ENCODE measurements at regions not wholly inside any gene's neighbourhood (a gene's known extent, or its start where the extent isn't known, plus 50 kb on each side); places are given as distances from the start of the nearest gene placed in this dataset.
"Not testable (repeated sequence)": the region's sequence is repeated elsewhere in the genome, so short reads cannot be mapped to it uniquely, and the experiment has no call there.

DNA sequence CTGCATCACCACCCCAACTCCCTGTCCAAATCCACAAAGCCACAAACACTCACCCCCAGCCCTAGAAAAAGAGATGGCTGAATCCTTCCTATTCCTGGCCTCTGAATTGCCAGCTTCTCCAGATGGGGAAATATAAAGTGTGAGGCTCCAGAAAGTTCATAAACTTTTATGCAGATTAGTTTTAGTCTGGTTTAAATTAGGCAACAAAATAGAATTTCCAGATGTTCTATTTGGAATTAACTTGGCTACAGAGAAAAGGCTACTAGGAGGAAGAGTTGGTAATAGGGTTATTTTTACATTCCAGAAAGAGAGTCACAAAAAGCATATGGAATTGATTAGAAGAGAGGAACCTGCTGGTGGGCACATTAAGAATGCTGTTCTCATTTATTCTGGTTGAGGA, 56.0 kb downstream of the EN1 start:
- DNase-seq: no peak

DNA sequence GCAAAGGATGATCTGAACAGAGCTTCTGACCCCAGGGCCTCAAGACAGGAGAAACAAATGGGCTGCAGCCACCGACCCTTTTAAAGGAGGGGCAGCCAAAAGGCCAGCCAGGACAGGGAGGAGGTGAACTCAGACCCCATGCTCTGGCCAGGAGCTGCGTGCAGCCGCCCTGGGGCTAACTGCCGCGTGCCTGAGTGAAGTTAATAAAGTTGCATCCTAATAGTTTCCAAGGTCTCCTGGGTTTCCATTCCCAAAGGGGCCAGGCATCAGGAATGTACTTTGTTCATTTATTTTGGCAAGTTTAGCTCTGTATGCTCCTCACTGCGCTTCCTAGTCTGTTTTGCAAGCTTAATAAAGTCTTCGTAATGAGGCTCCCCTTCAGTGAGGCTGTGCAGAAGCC, 60.7 kb downstream of the EN1 start:
- DNase-seq: no peak

DNA sequence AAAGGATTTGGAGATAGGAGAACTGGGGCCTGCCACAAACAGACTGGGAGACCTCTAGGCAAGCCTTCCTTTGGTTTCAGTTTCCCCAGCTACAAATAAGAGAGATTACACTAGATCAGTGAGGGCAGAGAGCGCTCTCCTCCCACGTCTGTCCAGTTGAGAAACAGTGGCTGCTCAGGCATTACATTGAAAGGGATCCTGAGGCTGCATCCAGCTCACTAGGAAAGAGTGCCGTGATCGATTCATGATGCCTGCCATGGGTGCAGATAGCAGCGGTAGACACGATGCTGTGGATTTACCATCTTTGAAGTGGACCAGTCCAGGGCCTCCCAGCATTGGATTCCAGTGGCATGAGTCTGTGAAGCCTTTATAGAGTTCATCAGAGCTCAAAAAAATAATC, 62.6 kb downstream of the EN1 start:
- no peak for DNase-seq

DNA sequence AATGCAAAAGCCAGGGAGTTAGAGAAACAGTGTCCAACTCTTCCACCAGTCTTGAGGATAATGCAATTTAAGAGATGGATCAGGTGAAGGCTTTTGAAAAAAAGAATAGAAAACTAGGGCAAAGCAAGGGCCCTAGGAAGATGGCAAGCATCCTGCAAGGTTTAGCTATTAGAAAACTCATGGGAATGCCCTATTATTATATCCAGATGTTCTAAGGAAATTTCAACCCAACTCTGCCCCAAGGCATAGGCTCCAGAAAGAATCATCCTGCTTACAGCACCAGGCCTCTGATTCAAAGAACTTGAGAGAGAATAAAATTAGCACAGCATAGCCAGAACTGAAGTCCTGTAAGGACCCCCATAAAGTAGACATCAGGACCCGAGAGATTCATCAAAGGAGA, 68.1 kb downstream of the EN1 start:
- no peak for DNase-seq

DNA sequence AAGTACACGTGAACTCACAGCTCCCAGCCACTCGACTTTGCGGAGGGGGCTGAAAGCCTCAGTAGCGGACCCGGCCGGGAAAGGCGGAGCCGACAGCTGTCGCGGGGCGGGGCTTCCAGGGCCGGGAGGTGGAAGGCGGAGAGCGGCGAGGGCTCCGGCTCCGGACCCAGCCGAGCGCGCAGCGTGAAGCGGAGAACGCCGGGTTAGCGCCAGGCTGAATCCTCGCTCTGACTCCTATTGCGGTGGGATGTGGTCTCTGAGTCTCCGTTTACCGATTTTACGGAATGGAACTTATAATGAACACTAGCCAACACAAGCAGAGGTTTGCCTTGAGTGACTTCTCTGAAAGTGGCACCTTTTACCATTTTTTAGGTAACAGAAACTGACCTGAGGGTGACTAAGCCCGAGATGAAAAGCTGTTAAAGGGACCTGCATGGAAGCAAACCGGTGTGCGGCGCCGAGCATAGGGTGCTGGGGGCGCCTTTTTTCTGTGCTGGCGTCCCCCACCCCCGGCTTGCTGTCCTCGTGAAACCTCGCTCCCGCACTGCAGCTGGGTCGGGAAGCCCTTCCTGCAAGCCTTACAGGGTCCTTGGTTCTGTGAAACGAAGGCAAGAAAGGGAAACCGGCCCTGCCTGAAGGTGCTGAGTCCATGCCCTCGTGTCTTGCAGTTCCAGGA, 72.9 kb downstream of the EN1 start:
- peak; percentile 36 to 57 for DNase-seq

DNA sequence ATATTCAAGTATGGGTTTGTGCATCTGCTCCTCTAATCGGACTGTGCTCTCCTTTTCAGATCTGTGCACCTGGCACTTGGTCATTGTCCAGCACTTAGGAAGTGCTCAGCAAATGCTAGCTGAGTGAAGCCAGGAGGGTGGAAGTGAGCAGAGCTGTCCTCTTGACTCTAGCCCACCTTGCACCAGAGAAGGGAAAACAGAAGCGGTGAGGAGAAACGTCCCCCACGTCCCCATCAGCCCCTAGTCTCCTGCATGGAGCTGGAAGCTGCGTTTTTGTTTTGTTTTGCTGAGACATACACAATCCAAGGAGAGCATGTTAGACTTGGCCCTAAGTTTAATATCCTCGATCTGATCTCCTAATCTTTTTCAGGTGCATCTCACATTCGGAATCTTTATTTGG, 73.6 kb downstream of the EN1 start:
- no peak for DNase-seq

DNA sequence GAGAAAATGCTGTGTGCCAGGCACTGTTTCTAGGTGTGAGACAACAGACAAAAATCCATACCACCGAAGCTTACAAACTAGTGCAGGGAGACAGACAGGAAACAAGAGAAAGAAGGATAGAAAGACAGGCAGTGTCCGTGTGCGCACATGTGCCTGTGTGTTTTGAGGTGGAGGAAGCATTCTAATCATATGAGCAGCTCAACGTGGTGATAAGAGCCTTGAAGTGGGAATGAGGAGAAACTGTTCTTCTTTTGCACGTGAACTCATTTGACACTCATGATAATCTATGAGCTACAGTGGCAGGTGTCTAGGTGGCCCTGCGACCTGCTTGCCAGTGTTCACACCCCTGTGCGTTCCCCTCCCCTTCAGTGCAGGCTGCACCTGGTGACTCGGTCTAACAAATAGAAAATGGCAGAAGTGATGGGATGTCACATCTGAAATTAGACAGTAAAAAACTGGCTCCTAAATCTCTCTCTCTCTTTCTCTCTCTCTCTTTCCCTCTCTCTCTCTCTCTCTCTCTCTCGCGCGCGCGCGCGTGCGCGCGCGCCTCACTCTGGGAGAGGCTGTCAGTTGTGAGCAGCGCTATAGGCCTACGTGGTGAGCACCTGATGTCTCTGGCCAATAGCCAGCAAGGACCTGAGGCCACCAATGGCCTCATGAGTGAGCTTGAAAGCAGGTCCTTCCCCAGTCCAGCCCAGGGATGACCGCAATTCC, 74.8 kb downstream of the EN1 start:
- DNase-seq: no peak

DNA sequence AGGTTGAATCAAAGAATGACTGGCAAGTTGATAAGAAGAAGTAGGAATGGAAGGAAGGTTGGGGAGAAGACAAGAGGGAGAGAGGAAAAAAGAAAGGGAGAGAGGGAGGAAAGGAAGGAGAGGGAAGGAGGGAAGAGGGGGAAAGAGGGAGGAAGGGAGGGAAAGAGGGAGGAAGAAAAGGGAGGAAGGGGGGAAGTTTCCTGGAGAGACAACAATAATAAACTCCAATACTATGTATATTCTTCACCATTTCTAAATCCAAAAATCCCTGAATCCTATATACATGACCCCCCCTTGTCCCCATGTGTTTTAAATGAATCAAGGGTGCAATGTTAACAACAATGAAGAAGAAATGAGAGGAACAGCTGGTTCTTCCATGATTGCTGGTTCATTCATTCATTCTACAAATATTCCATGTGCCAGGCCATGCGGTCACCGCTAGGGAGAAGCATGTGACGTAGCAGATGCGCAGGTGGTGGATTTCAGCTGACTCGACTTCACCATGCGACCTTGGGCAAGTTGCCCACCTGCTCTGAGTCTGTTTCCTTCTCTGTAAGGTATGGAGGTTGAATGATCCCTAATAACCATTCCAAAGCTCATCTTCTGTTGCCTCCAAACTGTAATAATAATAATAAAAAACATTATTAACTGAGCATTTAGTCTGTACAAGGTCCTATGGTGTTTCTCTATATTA, 77.6 kb downstream of the EN1 start:
- DNase-seq: no peak

DNA sequence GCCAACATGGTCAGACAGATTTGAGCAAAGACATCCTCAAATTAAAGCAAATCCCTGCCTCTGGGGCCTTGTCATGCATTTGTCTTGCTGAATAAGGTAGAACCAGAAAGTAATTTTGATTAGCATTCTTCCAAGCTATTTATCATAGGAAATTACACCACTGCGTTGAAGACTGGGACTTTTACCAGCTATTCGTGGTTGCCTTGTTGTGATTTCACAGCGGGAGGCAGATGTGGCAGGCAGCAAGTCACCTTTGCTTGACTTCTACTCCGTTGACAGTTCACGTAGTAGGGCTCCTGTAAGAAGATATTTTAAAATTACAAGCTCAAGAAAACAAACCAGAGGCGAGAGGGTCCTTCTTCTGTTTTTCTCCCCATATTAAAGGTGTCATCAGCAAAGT, 80.6 kb downstream of the EN1 start:
- no peak for DNase-seq

DNA sequence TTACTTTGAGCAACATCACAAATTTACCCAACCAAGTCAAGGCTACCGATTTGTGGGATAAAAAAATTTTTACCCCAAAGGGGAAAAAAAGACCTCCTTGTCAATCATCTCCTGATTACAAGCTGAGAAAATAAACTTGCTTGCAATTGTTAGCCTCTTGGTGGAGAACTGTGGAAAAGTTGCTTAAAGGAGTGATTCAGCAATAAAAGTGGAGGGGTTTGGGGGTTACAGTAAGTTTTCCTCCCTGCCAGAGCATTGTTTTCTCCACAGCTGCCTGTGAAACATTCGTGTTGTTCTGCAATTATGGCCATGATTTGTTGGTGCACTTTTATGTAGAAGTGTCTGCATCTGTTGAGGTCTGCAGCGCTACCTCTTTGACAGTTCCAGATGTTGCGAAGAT, 82.6 kb downstream of the EN1 start:
- no peak for DNase-seq

DNA sequence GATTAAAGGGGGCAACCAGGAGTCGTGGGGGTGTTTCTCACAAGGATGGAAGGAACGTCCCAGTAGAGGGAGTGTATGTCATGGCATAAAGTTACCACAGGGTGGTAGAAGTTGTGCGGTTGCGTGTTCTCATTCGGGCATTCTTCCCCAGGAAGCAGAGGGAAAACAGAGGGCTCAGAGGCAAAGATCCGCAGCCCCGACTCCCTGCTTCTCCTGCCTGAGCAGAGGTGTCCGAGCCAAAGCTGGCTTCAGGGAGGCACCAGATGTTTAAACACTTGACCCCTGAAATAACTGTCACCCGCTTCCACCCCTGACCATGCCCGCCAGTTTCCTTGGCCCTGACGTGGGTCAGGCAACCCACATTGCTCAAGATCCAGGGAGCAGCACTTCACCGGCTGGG, 83.7 kb downstream of the EN1 start:
- DNase-seq: no peak

DNA sequence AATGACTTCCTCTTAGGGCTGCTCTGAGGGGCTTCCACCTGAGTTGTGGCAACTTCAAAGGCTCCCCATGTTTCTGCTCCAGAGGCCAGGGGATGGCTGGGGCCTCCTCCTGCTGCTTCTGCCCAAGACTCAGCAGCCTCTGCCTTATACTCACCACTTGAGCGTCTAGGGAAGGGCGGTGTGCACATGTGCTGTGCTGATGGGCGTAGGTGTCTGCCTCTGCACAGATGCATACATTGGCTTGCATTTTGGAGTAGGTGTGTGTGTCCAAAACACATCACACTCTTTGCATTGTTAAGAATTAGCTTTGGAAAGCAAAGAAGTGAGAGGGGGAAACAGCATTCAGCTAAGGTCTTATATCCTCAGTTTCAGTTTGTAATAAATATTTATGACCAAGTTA, 85.2 kb downstream of the EN1 start:
- no peak for DNase-seq

DNA sequence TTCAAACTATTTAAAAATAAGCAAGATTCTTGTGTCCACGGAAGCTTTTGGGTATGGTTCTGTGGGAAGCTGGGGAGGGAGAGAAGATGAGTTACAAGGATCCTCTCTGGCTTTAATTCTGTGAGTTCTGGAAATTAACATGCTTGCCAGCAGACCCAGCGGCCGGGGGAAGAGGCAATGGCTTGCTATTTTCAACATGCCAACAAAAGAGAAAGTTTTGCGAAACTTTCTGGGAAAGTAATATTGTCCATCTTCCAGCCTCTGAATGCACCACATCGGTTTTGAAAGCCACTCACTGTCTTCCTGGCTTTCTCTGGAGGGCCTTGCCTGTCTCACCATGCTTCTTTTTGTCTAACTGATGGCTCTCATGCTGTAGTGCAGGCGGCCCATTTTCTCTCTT, 85.7 kb downstream of the EN1 start:
- DNase-seq: no peak

DNA sequence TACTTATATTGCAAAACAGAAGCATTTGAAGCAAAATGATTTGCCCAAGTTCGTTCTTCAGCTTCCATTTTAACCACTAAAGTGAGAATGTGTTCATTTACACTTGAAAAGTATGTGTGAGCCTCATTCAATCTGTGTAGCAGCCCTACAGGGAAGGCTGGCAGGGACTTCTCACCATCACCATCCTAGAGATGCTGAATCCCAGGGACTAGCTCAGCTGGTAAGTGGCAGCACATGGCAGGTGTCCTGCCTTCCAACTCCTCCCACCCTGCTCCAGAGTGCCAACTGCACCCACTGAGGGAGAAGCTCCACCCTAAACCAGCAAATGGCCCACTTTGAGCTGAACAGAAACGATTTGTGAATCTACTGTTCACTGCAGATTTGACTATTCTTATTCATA, 91.5 kb downstream of the EN1 start:
- no peak for DNase-seq

DNA sequence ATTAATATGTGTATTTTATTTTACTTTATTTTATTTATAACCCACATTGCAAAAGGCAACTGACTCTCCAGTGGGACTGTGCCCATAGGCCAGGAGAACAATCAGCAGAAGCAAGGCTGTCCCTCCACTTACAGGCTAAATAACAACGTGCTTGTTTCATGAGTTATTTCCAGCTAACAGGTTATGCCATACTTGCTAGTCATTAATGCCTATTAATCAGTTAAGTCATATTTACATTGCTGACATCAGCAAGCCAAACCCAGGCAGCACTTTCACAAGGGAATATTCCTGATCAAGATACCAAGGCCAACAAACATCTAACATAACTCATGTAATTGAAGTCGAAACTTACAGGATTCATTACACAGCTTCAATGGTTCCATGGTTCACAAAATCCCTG, 92.1 kb downstream of the EN1 start:
- no peak for DNase-seq

DNA sequence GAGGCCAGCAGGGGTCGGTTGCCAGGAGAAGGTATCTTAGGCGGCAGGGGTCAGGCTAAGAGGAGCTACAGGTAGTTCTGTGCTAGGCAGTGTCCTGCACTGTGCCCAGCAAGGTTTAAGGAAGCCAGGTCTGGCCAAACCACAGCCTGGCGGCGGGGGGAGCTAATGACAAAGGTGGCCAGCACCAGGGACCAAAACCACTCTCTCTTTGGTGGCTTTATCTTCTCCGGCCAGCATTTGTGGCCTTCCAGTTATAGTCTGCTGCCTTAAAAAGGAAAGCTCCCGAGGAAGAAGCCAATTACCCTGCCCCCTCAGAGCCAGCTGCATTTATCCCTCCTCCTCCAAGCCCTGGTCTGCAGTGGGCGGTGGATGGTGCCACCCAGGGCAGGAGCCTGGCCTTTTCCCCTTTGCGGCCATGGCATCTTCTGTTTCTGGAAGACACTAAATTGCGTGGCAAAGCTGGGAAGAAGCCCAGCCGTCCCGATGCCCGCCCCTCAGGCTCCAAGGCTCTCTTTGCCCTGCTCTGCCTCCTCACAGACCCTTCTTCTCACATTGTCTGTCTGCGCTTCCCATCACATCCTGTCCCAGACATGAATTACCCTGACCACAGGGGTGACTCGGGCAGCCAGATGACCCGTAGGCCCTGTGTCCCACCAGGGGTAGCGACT, 94.6 kb downstream of the EN1 start:
- DNase-seq: no peak

DNA sequence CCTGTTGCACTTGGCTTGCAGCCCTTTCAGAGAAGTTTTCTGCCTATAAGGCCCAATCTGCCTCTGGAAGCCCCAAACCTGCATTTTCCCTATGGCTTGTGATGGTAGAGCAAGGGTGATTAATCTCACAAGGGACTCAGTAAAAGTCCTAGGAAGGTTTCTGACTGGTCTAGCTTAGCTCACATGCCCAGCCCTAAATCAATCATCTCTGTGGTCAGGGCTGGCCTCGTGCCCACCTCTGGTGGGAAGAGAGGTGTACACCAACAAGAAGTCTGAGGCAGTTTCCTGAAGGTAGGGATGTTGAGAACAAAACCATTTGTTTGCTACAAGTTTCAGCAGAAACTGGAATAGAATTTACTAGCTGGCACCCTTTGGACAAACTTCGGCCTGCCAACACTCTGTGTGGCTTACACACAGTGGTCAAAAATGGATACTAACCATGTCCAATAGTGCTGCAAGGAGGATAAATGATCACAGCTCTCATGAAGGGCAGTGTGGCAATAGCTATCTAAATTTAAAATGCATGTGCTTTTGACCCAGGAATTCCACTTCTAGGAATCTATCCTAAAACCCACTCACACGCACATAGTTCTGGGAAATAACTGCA, 96.4 kb downstream of the EN1 start:
- no peak for DNase-seq

DNA sequence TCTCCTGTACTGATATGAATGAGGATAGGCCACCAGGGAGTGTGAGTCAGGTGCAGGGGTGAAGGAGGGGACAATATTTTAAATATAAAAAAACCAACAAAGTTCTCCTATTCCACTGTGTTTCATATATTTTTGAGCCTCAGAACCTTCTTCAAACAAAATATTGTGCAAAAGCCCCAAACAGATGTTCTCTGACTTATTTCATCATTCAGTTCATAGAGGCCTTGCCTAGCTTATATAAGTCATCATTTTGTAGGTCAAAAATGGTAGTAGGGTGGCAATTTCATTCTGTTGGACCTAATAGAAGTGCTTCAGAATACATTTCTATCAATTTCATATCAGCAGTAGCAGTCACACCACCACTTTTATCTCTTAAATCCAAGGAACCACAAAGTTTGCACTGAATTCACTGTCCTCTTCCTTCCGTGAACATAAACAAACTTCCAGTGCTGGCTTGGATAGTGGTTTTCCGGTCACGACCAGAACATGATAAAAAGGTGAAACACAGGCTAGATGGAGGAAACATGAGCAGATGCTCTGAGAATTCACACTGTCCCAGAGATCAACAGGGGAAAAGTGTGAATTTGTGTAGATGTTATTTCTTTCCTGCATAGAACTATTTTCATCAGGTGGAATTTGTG, 99.1 kb downstream of the EN1 start:
- DNase-seq: no peak

DNA sequence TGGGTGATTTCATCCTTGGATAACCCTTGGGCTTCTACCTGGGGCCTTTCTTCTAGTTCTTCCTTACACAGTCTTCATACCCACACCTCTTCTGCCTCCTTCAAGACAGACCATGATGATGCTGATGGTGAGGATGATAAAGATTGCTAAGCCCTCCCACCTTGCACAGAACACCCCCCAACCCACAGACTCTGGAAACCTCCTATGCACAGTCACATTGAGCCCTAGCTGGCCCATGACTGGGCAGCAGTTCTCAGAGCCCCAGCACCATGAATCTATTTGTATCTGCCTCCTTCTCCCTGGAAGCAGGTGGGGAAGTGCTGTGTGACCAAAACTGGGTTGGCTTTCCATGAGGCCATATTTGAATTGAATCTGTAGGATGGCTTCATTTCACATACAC, 99.8 kb downstream of the EN1 start:
- no peak for DNase-seq

DNA sequence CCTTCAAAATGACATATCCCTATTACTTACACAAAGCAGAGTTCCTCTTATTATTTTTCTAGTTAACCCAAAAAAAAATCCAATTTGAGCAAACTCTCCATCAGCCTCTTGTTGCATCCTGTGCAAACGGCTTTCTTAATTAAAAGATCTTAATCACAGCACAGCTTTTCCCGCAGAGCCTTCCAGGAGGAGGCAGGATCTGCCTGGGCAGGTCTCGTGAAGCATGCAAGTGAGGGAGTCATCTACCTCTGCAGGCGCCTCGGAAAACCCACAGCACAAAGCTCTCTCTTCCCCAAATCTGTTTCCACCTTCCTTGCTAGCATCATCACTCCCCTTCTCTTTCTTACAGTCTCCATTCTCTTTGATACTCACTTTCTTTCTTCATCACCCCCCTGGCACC, 100.4 kb downstream of the EN1 start:
- DNase-seq: no peak

DNA sequence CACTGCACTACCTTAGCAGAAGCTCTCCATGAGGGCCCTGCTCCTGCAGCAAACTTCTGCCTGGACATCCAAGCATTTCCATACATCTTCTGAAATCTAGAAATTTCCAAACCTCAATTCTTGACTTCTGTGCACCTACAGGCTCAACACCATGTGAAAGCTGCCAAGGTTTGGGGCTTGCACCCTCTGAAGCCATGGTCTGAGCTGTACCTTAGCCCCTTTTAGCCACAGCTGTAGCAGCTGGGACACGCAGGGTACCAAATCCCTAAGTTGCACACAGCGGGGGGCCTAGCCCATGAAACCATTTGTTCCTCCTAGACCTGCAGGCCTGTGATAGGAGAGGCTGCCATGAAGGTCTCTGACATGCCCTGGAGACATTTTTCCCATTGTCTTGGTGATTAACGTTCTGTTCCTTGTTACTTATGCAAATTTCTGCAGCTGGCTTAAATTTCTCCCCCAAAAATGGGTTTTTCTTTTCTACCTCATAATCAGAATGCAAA, 102.7 kb downstream of the EN1 start:
- not testable (repeated sequence) for DNase-seq

DNA sequence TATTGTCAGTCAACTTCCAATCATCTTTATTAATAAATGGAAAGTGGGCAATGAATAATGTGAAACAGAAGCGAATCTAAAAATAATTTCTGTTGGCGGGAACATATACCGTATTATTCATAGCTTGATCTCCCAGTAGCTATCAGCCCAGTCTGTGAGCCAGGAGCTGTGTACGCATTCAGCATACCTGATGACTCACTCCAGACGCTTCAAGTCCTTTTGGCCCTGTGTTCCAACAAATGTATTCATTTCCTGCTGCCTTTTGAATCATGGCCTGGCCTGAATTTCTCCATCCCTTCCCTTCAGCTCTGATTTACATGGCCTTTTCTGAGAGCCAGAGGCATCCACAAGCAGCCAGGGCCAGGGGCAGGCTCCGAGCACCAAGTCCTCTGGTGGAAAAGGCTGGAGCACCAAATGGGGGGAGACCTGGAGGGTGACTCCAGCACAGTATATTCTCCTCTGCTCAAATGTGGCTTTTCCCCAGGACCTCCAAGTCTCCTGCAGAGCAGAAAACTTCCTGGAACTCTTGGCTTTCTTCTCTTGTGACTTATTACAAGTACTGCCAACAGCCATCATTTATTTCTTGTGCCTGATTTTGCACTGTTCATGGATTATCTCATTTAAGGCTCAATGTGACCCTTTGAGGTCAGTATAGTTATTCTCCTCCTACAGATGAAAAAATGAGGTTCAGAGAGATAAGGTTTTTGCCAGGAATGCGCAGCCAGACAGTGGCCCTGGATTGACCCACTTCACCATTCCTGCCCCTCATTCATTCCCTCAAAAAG, 108.7 kb downstream of the EN1 start:
- DNase-seq: no peak
